DND-41 (cell line): ENCODE measurements at regions not wholly inside any gene's neighbourhood (a gene's known extent, or its start where the extent isn't known, plus 50 kb on each side); places are given as distances from the start of the nearest gene placed in this dataset.

Experiments
- CTCF ChIP-seq: IDR thresholded peaks from 2 replicates; pipeline ENCODE4 v1.5.1; 2012; ENCODE audit warnings: borderline replicate concordance, low read length, moderate library complexity, mild to moderate bottlenecking; ENCODE audit not compliant: poor library complexity, severe bottlenecking; ENCODE audit errors: extremely low read depth
- EZH2 ChIP-seq: IDR thresholded peaks from 3 replicates; pipeline ENCODE4 v1.6.1; 2012; ENCODE audit warnings: borderline replicate concordance, low read depth, mild to moderate bottlenecking, moderate library complexity, low read length, inconsistent platforms; ENCODE audit not compliant: severe bottlenecking

DNA sequence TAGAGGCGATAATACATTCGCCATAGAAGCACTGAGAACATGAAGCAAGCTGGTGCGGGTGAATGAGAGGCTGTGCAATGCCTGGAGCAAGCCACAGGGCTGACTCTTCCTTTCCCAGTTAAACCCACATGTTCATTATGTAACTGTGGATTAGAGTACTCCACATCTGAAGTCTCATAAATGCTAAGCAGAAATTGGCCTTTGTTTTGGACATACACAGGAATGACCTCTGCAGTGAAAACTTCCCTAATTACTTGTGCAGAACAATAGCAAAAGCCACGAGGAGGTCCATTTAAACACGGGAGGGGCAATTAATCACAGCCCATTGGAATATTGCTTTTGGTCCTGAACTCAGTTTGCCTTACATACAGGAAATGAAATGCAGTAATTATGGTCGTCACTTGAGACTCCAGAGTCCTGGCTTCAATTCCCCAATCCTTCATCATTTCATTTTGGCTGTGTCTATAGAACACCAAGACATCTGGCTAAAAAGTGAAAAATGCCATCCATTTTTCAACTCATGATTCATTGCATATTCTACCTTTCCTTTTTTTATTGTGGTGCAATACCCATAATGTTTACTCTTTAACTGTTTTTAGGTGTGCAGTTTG lies 78.7 kb upstream of the CXCL12 start:
- no peak for TF ChIP-seq CTCF
- TF ChIP-seq EZH2 = no peak
